HG03103 (cell line): ENCODE measurements at regions not wholly inside any gene's neighbourhood (a gene's known extent, or its start where the extent isn't known, plus 50 kb on each side); places are given as distances from the start of the nearest gene placed in this dataset.
"Not testable (repeated sequence)": the region's sequence is repeated elsewhere in the genome, so short reads cannot be mapped to it uniquely, and the experiment has no call there.

Source experiments
- ATAC-seq: cut with Tn5 transposase; IDR thresholded peaks from one replicate; pipeline ENCODE4 v1.9.1; 2021; ENCODE audit warnings: low read depth; ENCODE audit not compliant: unreplicated experiment

- ATAC-seq, result no peak
Measured at GRCh38 chr17:65323049-65323448, 185.9 kb downstream of the RGS9 start.

- no peak for ATAC-seq
Measured at GRCh38 chr17:65320820-65321219, 183.7 kb downstream of the RGS9 start.

- ATAC-seq, result no peak
Measured at GRCh38 chr17:65314212-65314611, 177.0 kb downstream of the RGS9 start.

- no peak for ATAC-seq
Measured at GRCh38 chr17:65312718-65313377, 175.7 kb downstream of the RGS9 start.

GRCh38 chr17:65311261-65311660 is 174.1 kb downstream of the RGS9 start:
- no peak for ATAC-seq

GRCh38 chr17:65307961-65308316 is 170.8 kb downstream of the RGS9 start:
- ATAC-seq, result no peak

DNA sequence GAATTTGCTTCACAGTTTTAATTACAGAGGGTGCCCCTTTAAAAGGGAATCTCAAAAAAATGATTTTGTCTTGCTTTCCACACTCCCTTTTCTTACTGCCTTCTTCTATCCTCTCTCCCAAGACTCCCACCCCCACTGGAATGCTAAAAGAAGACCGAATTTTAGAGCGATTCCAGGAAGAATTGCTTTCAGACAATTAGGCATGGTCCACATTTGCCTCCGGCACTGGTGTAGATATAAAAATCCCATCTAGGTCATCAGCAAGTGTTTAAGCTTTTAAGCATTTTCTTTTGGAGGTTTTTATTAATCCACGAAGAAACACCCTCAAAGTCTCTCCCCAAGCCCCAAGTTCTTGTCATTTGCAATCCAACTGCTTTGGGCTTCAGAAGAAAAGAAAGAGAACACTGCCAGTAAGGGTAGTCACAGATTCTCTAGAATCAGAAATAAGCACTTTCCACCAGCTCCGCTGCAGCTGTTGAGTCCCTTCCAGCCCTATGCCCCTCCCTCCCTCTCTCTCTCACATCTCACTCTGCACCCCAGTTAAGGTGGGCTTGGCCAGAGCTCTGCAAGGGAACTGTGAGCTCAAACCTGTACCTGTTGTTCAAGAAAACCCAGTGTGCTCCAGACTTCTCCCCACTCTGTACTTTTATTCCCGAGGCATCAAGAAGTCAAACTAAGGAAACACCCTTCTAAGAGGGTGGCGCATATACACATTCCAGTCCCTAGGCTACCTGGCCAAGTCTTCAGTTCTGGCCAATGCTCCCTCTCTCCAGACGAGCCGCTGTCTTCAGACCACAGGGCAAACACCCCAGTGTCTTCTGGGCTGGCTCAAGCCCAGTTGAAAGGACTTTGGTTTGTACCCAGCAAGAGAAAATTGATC is 170.2 kb downstream of the RGS9 start:
- no peak for ATAC-seq

- no peak for ATAC-seq
Measured at GRCh38 chr17:65305778-65306177, 168.6 kb downstream of the RGS9 start.

DNA sequence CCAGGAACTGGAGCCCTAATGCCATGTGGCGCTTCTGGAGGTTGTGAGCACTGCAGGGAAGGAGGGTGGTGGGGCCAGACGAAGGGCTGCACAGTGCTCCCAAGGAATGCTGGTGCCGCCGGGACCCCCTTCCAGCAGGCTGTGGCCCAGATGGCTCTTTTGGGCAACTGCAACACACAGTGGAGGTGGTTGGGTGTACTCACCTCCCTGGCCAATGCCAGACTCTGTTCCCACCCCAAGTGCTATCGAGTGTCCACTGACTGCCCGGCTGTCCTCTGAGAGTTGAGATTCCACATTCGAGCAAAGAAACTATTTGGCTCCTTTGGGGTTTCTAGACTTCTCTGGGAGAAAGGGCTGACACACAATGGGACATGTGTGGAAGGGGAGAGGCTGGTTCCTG is 167.9 kb downstream of the RGS9 start:
- ATAC-seq, result no peak

- not testable (repeated sequence) for ATAC-seq
Measured at GRCh38 chr17:65301882-65302281, 164.7 kb downstream of the RGS9 start.

GRCh38 chr17:65301184-65301583 is 164.0 kb downstream of the RGS9 start:
- no peak for ATAC-seq

DNA sequence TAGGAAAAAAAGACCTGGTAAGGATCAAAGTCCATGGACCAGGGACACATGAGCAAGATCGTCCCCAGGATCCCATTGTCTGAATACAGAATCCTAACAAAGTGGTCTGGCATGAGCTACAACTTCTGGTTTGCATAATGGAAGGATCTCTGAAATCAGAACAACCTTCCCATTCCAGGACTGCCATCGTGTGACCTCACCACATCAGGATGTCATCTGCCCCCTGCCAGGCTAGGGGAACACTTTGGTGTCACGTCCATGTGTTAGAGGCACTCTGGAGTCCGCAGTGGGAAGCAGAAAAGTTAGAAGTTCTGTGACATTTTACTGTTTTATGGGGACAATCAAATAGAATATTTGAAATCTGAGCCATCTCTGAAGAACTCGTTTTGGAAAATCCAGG is 160.7 kb downstream of the RGS9 start:
- no peak for ATAC-seq

DNA sequence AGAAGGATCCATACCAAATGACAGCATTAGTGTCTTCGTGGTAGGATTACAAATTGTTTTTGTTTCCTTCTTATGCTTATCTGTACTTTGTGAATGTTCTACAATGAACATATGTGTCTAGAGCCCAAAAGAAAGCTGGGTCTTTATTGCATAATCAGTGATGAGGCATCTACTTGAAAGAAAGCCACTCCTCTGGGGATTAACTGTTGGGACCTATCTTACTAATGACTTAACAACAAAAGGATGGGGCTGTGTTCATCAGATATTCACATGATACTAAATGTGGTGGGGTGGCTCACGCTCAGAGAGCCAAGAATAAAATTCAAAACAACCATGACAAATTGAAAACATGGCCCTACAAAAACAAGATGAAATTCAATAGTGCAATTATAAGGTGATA is 160.2 kb downstream of the RGS9 start:
- ATAC-seq, result no peak

- peak; percentile 76 for ATAC-seq
Measured at GRCh38 chr17:65294181-65294719, 157.1 kb downstream of the RGS9 start.

GRCh38 chr17:65293584-65294180 is 156.5 kb downstream of the RGS9 start:
- no peak for ATAC-seq

- ATAC-seq, result no peak
Measured at GRCh38 chr17:65292430-65292829, 155.3 kb downstream of the RGS9 start.

- not testable (repeated sequence) for ATAC-seq
Measured at GRCh38 chr17:65291301-65291700, 154.1 kb downstream of the RGS9 start.

- ATAC-seq, result no peak
Measured at GRCh38 chr17:65290616-65291015, 153.4 kb downstream of the RGS9 start.

DNA sequence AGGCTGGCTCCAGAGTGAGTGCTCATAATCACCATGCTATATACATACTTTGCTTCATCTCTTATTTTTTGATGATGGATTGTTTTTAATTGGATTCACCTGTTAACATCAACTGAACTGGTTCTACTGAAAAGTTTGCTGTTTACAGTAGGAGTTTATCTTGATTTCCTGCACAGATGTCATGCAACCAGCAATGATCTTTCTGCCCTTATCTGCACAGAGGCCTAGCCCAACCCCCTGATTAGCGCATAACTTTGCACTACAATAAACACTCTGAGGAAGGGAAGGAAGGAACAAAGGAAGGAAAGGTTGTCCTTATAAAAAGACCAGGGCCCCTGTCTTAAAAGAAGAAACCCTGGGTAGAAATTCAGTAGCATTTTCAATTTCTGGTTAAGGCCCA is 152.9 kb downstream of the RGS9 start:
- no peak for ATAC-seq

- ATAC-seq, result no peak
Measured at GRCh38 chr17:65287040-65287439, 149.9 kb downstream of the RGS9 start.

GRCh38 chr17:65283704-65284103 is 146.5 kb downstream of the RGS9 start:
- no peak for ATAC-seq
